ENCODE measurements at regions not wholly inside any gene's neighbourhood (a gene's known extent, or its start where the extent isn't known, plus 50 kb on each side); places are given as distances from the start of the nearest gene placed in this dataset.

GRCh38 chr19:31991984-31992655 lies 353.3 kb upstream of the ZNF507 start:
- Histone ChIP-seq H3K9ac (ENCODE audit: low read depth, low read length) (no peak overlapping the region), H3K36me3 (ENCODE audit: insufficient read depth, low read length) (no peaks in the 10 kb centered on the region), H3K9me3 (ENCODE audit: control insufficient read depth, insufficient read depth, low read length) (no peaks in the 10 kb centered on the region), H3K4me1 (ENCODE audit: insufficient read depth, low read length) (0 out of 2 replicates have a peak, but pooled peaks cover 6% of the 10 kb centered on the region)

GRCh38 chr19:31992750-31993149 lies 352.7 kb upstream of the ZNF507 start:
- Histone ChIP-seq H3K4me1 (ENCODE audit: insufficient read depth, low read length) (0 out of 2 replicates have a peak, but pooled peaks cover 6% of the 10 kb centered on the region), H3K36me3 (ENCODE audit: insufficient read depth, low read length) (no peaks in the 10 kb centered on the region), H3K9me3 (ENCODE audit: control insufficient read depth, insufficient read depth, low read length) (no peaks in the 10 kb centered on the region), H3K9ac (ENCODE audit: low read depth, low read length) (no peak overlapping the region)

- Histone ChIP-seq H3K9ac (ENCODE audit: low read depth, low read length) (no peak overlapping the region), H3K36me3 (ENCODE audit: insufficient read depth, low read length) (no peaks in the 10 kb centered on the region), H3K9me3 (ENCODE audit: control insufficient read depth, insufficient read depth, low read length) (no peaks in the 10 kb centered on the region), H3K4me1 (ENCODE audit: insufficient read depth, low read length) (no peaks in the 10 kb centered on the region)
These were observed 349.9 kb upstream of the ZNF507 start for GRCh38 chr19:31995546-31995945.

- no peaks in the 10 kb centered on the region; the same call in 1 of the 2 replicates for H3K9me3 ChIP-seq (ENCODE audit: control insufficient read depth, insufficient read depth, low read length)
These were observed 335.3 kb upstream of the ZNF507 start for GRCh38 chr19:32010071-32010470.

GRCh38 chr19:32012206-32012605 lies 333.2 kb upstream of the ZNF507 start:
- no peak overlapping the region for H3K9ac ChIP-seq (ENCODE audit: low read depth, low read length)
- H3K36me3 ChIP-seq (ENCODE audit: insufficient read depth, low read length) = no peaks in the 10 kb centered on the region; the same call in 1 of the 2 replicates
- H3K4me1 ChIP-seq (ENCODE audit: insufficient read depth, low read length) = no peaks in the 10 kb centered on the region
- H3K9me3 ChIP-seq (ENCODE audit: control insufficient read depth, insufficient read depth, low read length) = no peaks in the 10 kb centered on the region; the same call in 1 of the 2 replicates

More at GRCh38 chr19:32010071-32010470, 335.3 kb upstream of the ZNF507 start:
- no peaks in the 10 kb centered on the region; the same call in 1 of the 2 replicates for H3K36me3 ChIP-seq (ENCODE audit: insufficient read depth, low read length)
- H3K4me1 ChIP-seq (ENCODE audit: insufficient read depth, low read length) = no peaks in the 10 kb centered on the region
- no peak overlapping the region for H3K9ac ChIP-seq (ENCODE audit: low read depth, low read length)

GRCh38 chr19:32012886-32013631 lies 332.4 kb upstream of the ZNF507 start:
- Histone ChIP-seq H3K36me3 (ENCODE audit: insufficient read depth, low read length) (no peaks in the 10 kb centered on the region), H3K9me3 (ENCODE audit: control insufficient read depth, insufficient read depth, low read length) (no peaks in the 10 kb centered on the region; the same call in 1 of the 2 replicates), H3K4me1 (ENCODE audit: insufficient read depth, low read length) (no peaks in the 10 kb centered on the region), H3K9ac (ENCODE audit: low read depth, low read length) (no peak overlapping the region)

GRCh38 chr19:32017176-32017953 lies 328.0 kb upstream of the ZNF507 start:
- Histone ChIP-seq H3K4me1 (ENCODE audit: insufficient read depth, low read length) (no peaks in the 10 kb centered on the region), H3K9ac (ENCODE audit: low read depth, low read length) (no peak overlapping the region), H3K36me3 (ENCODE audit: insufficient read depth, low read length) (no peaks in the 10 kb centered on the region), H3K9me3 (ENCODE audit: control insufficient read depth, insufficient read depth, low read length) (no peaks in the 10 kb centered on the region)

- H3K9ac ChIP-seq (ENCODE audit: low read depth, low read length) = no peak overlapping the region
- H3K36me3 ChIP-seq (ENCODE audit: insufficient read depth, low read length) = no peaks in the 10 kb centered on the region
- H3K4me1 ChIP-seq (ENCODE audit: insufficient read depth, low read length) = no peaks in the 10 kb centered on the region
- H3K9me3 ChIP-seq (ENCODE audit: control insufficient read depth, insufficient read depth, low read length) = no peaks in the 10 kb centered on the region
These were observed 327.4 kb upstream of the ZNF507 start for GRCh38 chr19:32018014-32018413.

GRCh38 chr19:32020538-32020937 lies 324.9 kb upstream of the ZNF507 start:
- Histone ChIP-seq H3K4me1 (ENCODE audit: insufficient read depth, low read length) (no peaks in the 10 kb centered on the region), H3K9me3 (ENCODE audit: control insufficient read depth, insufficient read depth, low read length) (no peaks in the 10 kb centered on the region), H3K9ac (ENCODE audit: low read depth, low read length) (no peak overlapping the region), H3K36me3 (ENCODE audit: insufficient read depth, low read length) (no peaks in the 10 kb centered on the region)

GRCh38 chr19:32022044-32022640 lies 323.3 kb upstream of the ZNF507 start:
- H3K4me1 ChIP-seq (ENCODE audit: insufficient read depth, low read length) = no peaks in the 10 kb centered on the region

GRCh38 chr19:32022731-32023563 lies 322.5 kb upstream of the ZNF507 start:
- no peaks in the 10 kb centered on the region for H3K36me3 ChIP-seq (ENCODE audit: insufficient read depth, low read length)
- no peak overlapping the region for H3K9ac ChIP-seq (ENCODE audit: low read depth, low read length)
- no peaks in the 10 kb centered on the region for H3K4me1 ChIP-seq (ENCODE audit: insufficient read depth, low read length)
- H3K9me3 ChIP-seq (ENCODE audit: control insufficient read depth, insufficient read depth, low read length) = no peaks in the 10 kb centered on the region

More at GRCh38 chr19:32022044-32022640, 323.3 kb upstream of the ZNF507 start:
- H3K36me3 ChIP-seq (ENCODE audit: insufficient read depth, low read length) = no peaks in the 10 kb centered on the region
- no peaks in the 10 kb centered on the region for H3K9me3 ChIP-seq (ENCODE audit: control insufficient read depth, insufficient read depth, low read length)
- H3K9ac ChIP-seq (ENCODE audit: low read depth, low read length) = no peak overlapping the region

- Histone ChIP-seq H3K4me1 (ENCODE audit: insufficient read depth, low read length) (no peaks in the 10 kb centered on the region), H3K36me3 (ENCODE audit: insufficient read depth, low read length) (no peaks in the 10 kb centered on the region), H3K9me3 (ENCODE audit: control insufficient read depth, insufficient read depth, low read length) (no peaks in the 10 kb centered on the region), H3K9ac (ENCODE audit: low read depth, low read length) (no peak overlapping the region)
These were observed 321.9 kb upstream of the ZNF507 start for GRCh38 chr19:32023564-32023832.

- Histone ChIP-seq H3K9ac (ENCODE audit: low read depth, low read length) (no peak overlapping the region), H3K36me3 (ENCODE audit: insufficient read depth, low read length) (no peaks in the 10 kb centered on the region), H3K9me3 (ENCODE audit: control insufficient read depth, insufficient read depth, low read length) (no peaks in the 10 kb centered on the region), H3K4me1 (ENCODE audit: insufficient read depth, low read length) (no peaks in the 10 kb centered on the region)
These were observed 316.2 kb upstream of the ZNF507 start for GRCh38 chr19:32029235-32029634.

All from ES-I3 (cell line).